Upper lobe of left lung (tissue), 6 donors: ENCODE measurements at regions not wholly inside any gene's neighbourhood (a gene's known extent, or its start where the extent isn't known, plus 50 kb on each side); places are given as distances from the start of the nearest gene placed in this dataset.

ENCODE experiments used
- ATAC-seq, 2 donors: fragments of 200-7000 bp; cut with Tn5 transposase; one replicate each; pipeline ENCODE4 v1.9.1; 2022; ENCODE audit warnings: mild to moderate bottlenecking in 2 of 2, moderate library complexity in 2 of 2; ENCODE audit not compliant: low FRiP score in 2 of 2
- DNase-seq, 2 donors: peaks; one replicate each; pipeline ENCODE4 v3.0.0-alpha.2; 2019 to 2020
- H3K27ac ChIP-seq, 4 donors: fragments of 200-600 bp; sonication (generic); one replicate each; pipeline ENCODE4 v1.5.1; 2016 to 2019
- H3K27me3 ChIP-seq, 4 donors: fragments of 200-600 bp; sonication (generic); one replicate each; pipeline ENCODE4 v1.5.1; 2017 to 2019
- H3K36me3 ChIP-seq, 4 donors: fragments of 200-600 bp; sonication (generic); one replicate each; pipeline ENCODE4 v1.5.1; 2016 to 2019
- H3K4me1 ChIP-seq, 4 donors: fragments of 200-600 bp; sonication (generic); one replicate each; pipeline ENCODE4 v1.5.1; 2018 to 2019
- H3K4me3 ChIP-seq, 4 donors: fragments of 200-600 bp; sonication (generic); one replicate each; pipeline ENCODE4 v1.5.1; 2017 to 2019; ENCODE audit warnings: mild to moderate bottlenecking in 2 of 4, moderate library complexity in 1 of 4
- H3K9me3 ChIP-seq, 4 donors: fragments of 200-600 bp; sonication (generic); one replicate each; pipeline ENCODE4 v1.5.1; 2018 to 2019
- EP300 ChIP-seq, 4 donors: sonication (generic); formaldehyde crosslinking; IDR thresholded peaks; one replicate each; pipeline ENCODE4 v1.5.1; 2017; ENCODE audit warnings: antibody characterized with exemption in 4 of 4, control low read depth in 2 of 4
- POLR2A ChIP-seq, 4 donors: fragments of 450-650 bp; IDR thresholded peaks; one replicate each; pipeline ENCODE4 v1.5.1; 2016 to 2017; ENCODE audit warnings: antibody characterized with exemption in 4 of 4, mild to moderate bottlenecking in 2 of 4
- POLR2AphosphoS5 ChIP-seq, 2 donors: sonication (generic); formaldehyde crosslinking; IDR thresholded peaks; one replicate each; pipeline ENCODE4 v1.5.1; 2017; ENCODE audit warnings: antibody characterized with exemption in 2 of 2
- WGBS, 2 donors: methylation state at CpG; one replicate each; pipeline ENCODE4 v1.1.5; 2017 to 2018; 5-methylcytosine and 5-hydroxymethylcytosine counted together
- TF ChIP-seq, protein P1 (sequence below), 6 experiments: fragments of 450-650 bp in 4 of 6; fragments of 200-600 bp in 2 of 6; sonication (generic) in 2 of 6; IDR thresholded peaks; one replicate each; pipeline ENCODE4 v1.5.1; 2016 to 2019; ENCODE audit warnings: antibody characterized with exemption in 6 of 6
- donor health status: DM: no; HTN: no; CAD: no; lungs with moderate emphysema.
- donor health status: DM: no; HTN: yes; CAD: no; lungs with severe emphysema.

DNA sequence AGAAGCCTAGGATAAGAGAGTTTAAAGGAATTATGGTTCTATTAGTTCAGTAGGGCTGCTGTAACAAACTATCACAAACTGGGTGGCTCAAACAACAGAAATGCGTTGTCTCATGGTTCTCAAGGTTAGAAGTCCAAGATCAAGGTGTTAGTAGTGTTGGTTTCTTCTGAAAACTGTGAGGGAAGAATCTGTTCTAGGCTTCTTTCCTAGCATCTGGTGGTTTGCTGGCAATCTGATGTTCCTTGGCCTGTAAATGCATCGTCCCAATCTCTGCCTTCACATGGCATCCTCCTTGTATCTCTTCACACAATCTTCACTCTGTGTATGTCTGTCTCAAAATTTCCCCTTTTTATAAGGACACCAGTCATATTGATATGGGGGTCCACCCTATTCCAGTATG, 76.3 kb downstream of the MDH1 start:
- no peaks in the 10 kb centered on the region for H3K9me3 ChIP-seq
- no peak overlapping the region for H3K27ac ChIP-seq
- no peaks in the 10 kb centered on the region for H3K4me1 ChIP-seq
- H3K27me3 ChIP-seq = no peaks in the 10 kb centered on the region
- 45 to 72% methylated on average over 2 of the region's 2 CpGs for WGBS, 2 donors
- H3K4me3 ChIP-seq = no peak overlapping the region
- ATAC-seq = no peak
- H3K36me3 ChIP-seq = no peaks in the 10 kb centered on the region
- TF ChIP-seq POLR2A (IDR thresholded peaks at IDR 0.05) (no peak), POLR2AphosphoS5 (IDR thresholded peaks at IDR 0.05) (no peak), EP300 (IDR thresholded peaks at IDR 0.05) (no peak)
- TF ChIP-seq, protein P1, sequence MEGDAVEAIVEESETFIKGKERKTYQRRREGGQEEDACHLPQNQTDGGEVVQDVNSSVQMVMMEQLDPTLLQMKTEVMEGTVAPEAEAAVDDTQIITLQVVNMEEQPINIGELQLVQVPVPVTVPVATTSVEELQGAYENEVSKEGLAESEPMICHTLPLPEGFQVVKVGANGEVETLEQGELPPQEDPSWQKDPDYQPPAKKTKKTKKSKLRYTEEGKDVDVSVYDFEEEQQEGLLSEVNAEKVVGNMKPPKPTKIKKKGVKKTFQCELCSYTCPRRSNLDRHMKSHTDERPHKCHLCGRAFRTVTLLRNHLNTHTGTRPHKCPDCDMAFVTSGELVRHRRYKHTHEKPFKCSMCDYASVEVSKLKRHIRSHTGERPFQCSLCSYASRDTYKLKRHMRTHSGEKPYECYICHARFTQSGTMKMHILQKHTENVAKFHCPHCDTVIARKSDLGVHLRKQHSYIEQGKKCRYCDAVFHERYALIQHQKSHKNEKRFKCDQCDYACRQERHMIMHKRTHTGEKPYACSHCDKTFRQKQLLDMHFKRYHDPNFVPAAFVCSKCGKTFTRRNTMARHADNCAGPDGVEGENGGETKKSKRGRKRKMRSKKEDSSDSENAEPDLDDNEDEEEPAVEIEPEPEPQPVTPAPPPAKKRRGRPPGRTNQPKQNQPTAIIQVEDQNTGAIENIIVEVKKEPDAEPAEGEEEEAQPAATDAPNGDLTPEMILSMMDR (IDR thresholded peaks at IDR 0.05) = no peak
- no peak for DNase-seq

DNA sequence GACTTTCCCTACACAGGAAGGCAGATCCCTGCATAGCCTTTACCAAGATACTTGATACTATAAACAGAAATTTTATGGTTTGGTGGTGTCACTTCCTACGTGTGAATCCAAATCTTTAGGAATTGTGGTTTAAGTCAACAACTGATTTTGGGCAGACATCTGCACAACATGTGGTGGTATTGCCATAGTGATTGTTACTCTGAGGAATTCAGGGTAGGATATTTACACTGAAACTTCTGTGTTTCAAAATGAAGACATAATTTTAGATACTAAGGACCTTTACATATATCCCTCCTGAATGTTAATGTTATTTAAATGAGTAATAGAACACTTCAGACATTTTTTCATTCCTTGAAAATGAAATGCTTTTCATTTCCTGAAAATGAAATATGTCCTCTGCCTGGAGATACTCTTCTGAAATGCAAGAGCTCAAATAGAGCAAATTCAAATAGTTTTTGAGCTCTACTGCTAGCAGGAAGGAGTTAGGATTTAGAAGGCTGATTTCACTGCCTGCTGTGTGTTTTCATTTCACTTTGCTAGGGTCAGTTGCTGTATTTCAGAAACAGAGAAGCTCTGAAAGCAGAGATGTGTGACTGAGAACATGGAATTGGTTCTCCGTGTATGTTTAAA, 77.2 kb downstream of the MDH1 start:
- DNase-seq (no peak), ATAC-seq (no peak)
- WGBS, 2 donors = 64 to 74% methylated on average over 2 of the region's 2 CpGs
- TF ChIP-seq, protein P1 (IDR thresholded peaks at IDR 0.05) = no peak
- no peak for TF ChIP-seq EP300 (IDR thresholded peaks at IDR 0.05)
- Histone ChIP-seq H3K27me3 (no peaks in the 10 kb centered on the region), H3K27ac (no peak overlapping the region), H3K4me1 (no peaks in the 10 kb centered on the region), H3K36me3 (no peaks in the 10 kb centered on the region), H3K4me3 (no peak overlapping the region), H3K9me3 (no peaks in the 10 kb centered on the region)

DNA sequence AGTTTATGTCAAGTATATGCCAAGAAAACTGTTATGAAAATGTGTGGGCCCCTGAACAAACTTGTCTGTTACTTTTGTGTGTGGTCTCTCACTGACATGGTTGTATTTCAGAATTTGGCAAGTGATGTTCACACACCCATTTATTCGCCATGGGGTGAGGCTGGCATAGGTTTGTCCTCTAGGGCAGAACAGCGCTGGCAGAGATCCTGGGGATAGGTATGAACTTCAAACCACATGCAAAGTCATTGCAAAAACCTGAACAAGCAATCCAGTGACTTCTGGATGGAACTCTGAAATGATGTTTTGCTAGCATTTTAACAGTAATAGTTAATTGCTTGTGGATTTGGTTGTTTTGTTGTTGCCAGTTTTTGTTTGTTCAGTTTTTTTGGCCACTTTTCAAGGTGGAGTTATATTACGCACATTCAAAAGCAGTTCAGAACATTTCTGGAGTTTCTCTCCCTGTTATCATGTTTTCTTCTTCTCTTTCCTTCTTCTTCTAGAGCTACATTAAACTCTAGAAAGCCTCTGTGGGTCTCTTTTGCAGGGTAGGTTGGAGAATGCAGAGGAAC, 78.5 kb downstream of the MDH1 start:
- no peaks in the 10 kb centered on the region for H3K9me3 ChIP-seq
- no peak overlapping the region for H3K4me3 ChIP-seq
- TF ChIP-seq, protein P1 (IDR thresholded peaks at IDR 0.05) = no peak
- TF ChIP-seq EP300 (IDR thresholded peaks at IDR 0.05) (no peak), POLR2AphosphoS5 (IDR thresholded peaks at IDR 0.05) (no peak), POLR2A (IDR thresholded peaks at IDR 0.05) (no peak)
- 84 to 87% methylated on average over 3 of the region's 3 CpGs for WGBS, 2 donors
- no peaks in the 10 kb centered on the region for H3K4me1 ChIP-seq
- H3K27me3 ChIP-seq = no peaks in the 10 kb centered on the region
- DNase-seq = no peak
- no peak for ATAC-seq
- no peaks in the 10 kb centered on the region for H3K36me3 ChIP-seq
- H3K27ac ChIP-seq = no peak overlapping the region

DNA sequence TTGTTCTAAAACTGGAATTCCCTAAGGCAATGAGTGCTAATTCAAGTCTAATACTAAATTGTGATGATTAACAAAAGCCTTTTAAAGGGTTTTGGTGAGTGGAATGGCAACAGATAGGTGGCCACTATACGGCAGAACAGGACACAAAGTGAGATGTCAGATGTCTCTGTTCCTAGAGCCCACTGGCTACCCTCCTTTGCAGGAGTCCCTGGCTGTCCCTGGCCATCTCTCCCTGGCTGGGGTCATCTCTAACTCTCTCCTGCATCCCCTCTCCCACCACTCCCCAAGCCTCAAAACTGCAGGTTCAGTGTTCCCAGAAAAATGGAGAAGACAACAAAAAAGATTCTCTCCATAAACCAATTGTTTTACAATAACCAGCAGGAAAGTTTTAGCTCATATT, 79.2 kb downstream of the MDH1 start:
- DNase-seq (no peak), ATAC-seq (no peak)
- 50 to 77% methylated on average over 1 of the region's 1 CpG for WGBS, 2 donors
- no peaks in the 10 kb centered on the region for H3K4me1 ChIP-seq
- TF ChIP-seq POLR2A (IDR thresholded peaks at IDR 0.05) (no peak), EP300 (IDR thresholded peaks at IDR 0.05) (no peak), POLR2AphosphoS5 (IDR thresholded peaks at IDR 0.05) (no peak)
- TF ChIP-seq, protein P1 (IDR thresholded peaks at IDR 0.05) = no peak
- no peak overlapping the region for H3K27ac ChIP-seq
- no peaks in the 10 kb centered on the region for H3K9me3 ChIP-seq
- H3K36me3 ChIP-seq = no peaks in the 10 kb centered on the region
- H3K27me3 ChIP-seq = no peaks in the 10 kb centered on the region
- H3K4me3 ChIP-seq = no peak overlapping the region

DNA sequence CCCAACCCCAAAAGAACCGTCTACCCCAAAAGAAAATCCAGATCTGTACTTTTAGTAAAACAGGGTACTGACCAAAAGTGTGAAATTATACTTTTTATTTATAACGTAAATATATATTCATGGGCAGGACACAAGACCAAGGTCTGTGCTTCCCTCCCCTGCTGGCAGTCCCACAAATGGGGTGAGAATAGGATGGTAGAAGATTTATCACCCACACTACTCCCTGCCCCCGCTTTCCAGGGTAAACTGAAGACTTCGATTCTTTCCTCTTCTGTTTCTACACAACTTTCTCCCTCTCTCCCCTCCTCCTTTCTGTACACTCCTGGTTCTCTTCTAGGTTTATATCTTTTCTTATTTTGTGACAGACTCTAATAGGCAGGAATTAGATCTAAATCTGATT, 79.7 kb downstream of the MDH1 start:
- no peak for TF ChIP-seq EP300 (IDR thresholded peaks at IDR 0.05)
- TF ChIP-seq POLR2AphosphoS5 (IDR thresholded peaks at IDR 0.05) = no peak
- TF ChIP-seq, protein P1 (IDR thresholded peaks at IDR 0.05) = no peak
- no peak for TF ChIP-seq POLR2A (IDR thresholded peaks at IDR 0.05)
- Histone ChIP-seq H3K4me3 (no peak overlapping the region), H3K27ac (no peak overlapping the region), H3K36me3 (no peaks in the 10 kb centered on the region), H3K27me3 (no peaks in the 10 kb centered on the region), H3K4me1 (no peaks in the 10 kb centered on the region), H3K9me3 (no peaks in the 10 kb centered on the region)
- no peak for DNase-seq
- 59 to 75% methylated on average over 4 of the region's 4 CpGs for WGBS, 2 donors
- no peak for ATAC-seq
